GM18861 (cell line): ENCODE measurements at regions not wholly inside any gene's neighbourhood (a gene's known extent, or its start where the extent isn't known, plus 50 kb on each side); places are given as distances from the start of the nearest gene placed in this dataset.

Experiments
- ATAC-seq: cut with Tn5 transposase; IDR thresholded peaks from one replicate; pipeline ENCODE4 v1.9.1; 2021; ENCODE audit not compliant: unreplicated experiment

GRCh38 chr4:31349907-31350306 lies 629.7 kb downstream of the PCDH7 start:
- ATAC-seq: no peak

- no peak for ATAC-seq
Observed at GRCh38 chr4:31351695-31352094, 631.5 kb downstream of the PCDH7 start.

- ATAC-seq: no peak
Observed at GRCh38 chr4:31356839-31357238, 636.7 kb downstream of the PCDH7 start.

GRCh38 chr4:31360786-31361185 lies 640.6 kb downstream of the PCDH7 start:
- no peak for ATAC-seq

GRCh38 chr4:31362756-31363155 lies 642.6 kb downstream of the PCDH7 start:
- no peak for ATAC-seq

GRCh38 chr4:31365006-31365690 lies 645.0 kb downstream of the PCDH7 start:
- no peak for ATAC-seq

GRCh38 chr4:31366041-31366440 lies 645.9 kb downstream of the PCDH7 start:
- ATAC-seq: no peak

- ATAC-seq: peak; percentile 96
Observed at GRCh38 chr4:31370866-31371465, 650.8 kb downstream of the PCDH7 start.

- ATAC-seq: no peak
Observed at GRCh38 chr4:31374256-31374960, 654.2 kb downstream of the PCDH7 start.

- ATAC-seq: no peak
Observed at GRCh38 chr4:31375936-31376335, 655.8 kb downstream of the PCDH7 start.

- ATAC-seq: no peak
Observed at GRCh38 chr4:31379364-31379763, 659.2 kb downstream of the PCDH7 start.

- ATAC-seq: no peak
Observed at GRCh38 chr4:31383767-31384166, 663.6 kb downstream of the PCDH7 start.

GRCh38 chr4:31390849-31391248 lies 670.7 kb downstream of the PCDH7 start:
- no peak for ATAC-seq

- ATAC-seq: no peak
Observed at GRCh38 chr4:31391976-31392375, 671.8 kb downstream of the PCDH7 start.

- ATAC-seq: no peak
Observed at GRCh38 chr4:31392923-31393322, 672.8 kb downstream of the PCDH7 start.

GRCh38 chr4:31408121-31408520 lies 688.0 kb downstream of the PCDH7 start:
- ATAC-seq: no peak

- ATAC-seq: no peak
Observed at GRCh38 chr4:31411565-31411964, 691.4 kb downstream of the PCDH7 start.

- ATAC-seq: no peak
Observed at GRCh38 chr4:31415629-31416028, 695.5 kb downstream of the PCDH7 start.

GRCh38 chr4:31416498-31416897 lies 696.3 kb downstream of the PCDH7 start:
- ATAC-seq: no peak

- no peak for ATAC-seq
Observed at GRCh38 chr4:31417040-31417439, 696.9 kb downstream of the PCDH7 start.

- ATAC-seq: no peak
Observed at GRCh38 chr4:31422006-31422405, 701.8 kb downstream of the PCDH7 start.

- ATAC-seq: no peak
Observed at GRCh38 chr4:31427691-31428090, 707.5 kb downstream of the PCDH7 start.
